Neural cell (in vitro differentiated cells): ENCODE measurements at regions not wholly inside any gene's neighbourhood (a gene's known extent, or its start where the extent isn't known, plus 50 kb on each side); places are given as distances from the start of the nearest gene placed in this dataset.

ENCODE experiments used
- CTCF ChIP-seq: fragments of 450-650 bp; IDR thresholded peaks from 2 replicates; pipeline ENCODE4 v1.5.1; 2014; ENCODE audit warnings: antibody characterized with exemption, mild to moderate bottlenecking, moderate library complexity; ENCODE audit not compliant: poor library complexity, severe bottlenecking
- POLR2AphosphoS5 ChIP-seq: IDR thresholded peaks from 2 replicates; pipeline ENCODE4 v1.6.1; 2012

GRCh38 chr6:66198062-66198624 lies 491.1 kb upstream of the EYS start:
- TF ChIP-seq CTCF (no peak), POLR2AphosphoS5 (no peak)
